ENCODE measurements at regions not wholly inside any gene's neighbourhood (a gene's known extent, or its start where the extent isn't known, plus 50 kb on each side); places are given as distances from the start of the nearest gene placed in this dataset.

DNA sequence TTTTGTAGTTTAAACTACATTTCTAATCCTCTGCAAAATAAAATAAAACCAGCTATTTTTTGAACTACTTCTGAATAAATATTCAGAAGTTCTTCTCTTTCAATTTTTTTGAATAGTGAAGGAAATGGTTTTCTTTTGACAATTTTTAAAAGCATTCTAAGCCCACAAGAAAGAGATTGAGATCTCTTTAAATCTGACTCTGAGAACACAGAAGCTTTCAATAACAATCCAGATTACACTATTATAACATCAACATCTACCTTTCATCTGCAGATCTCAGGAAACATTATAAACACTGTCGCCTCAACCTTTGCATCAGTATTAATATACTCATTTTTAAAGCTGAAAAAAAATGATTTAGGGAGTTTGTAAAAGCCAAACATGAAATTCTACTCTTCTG, 247.5 kb upstream of the PREP start:
- peaks cover 61% of the 10 kb centered on the region for H3K4me1 Mint-ChIP-seq (ENCODE audit: low read depth)
- no peaks in the 10 kb centered on the region for H3K9me3 Mint-ChIP-seq (ENCODE audit: insufficient read depth)
- CTCF ChIA-PET, result interaction anchor here (1.4 kb wide), 1 partner anchor 14 kb away, joined by 3 read pairs; no protein-coding TSS in a partner anchor
- POLR2A ChIA-PET, result interaction anchor here (0.6 kb wide), 1 partner anchor 29 kb away, joined by 3 read pairs; no protein-coding TSS in a partner anchor
- H3K27me3 Mint-ChIP-seq (ENCODE audit: low read depth), result peaks cover 3% of the 10 kb centered on the region
- H3K36me3 Mint-ChIP-seq (ENCODE audit: low read depth), result peaks cover 18% of the 10 kb centered on the region
- ATAC-seq (no peak), DNase-seq (no peak)
- H3K27ac Mint-ChIP-seq, result peak overlapping the region; percentile 26
- no peak overlapping the region for H3K4me3 Mint-ChIP-seq

DNA sequence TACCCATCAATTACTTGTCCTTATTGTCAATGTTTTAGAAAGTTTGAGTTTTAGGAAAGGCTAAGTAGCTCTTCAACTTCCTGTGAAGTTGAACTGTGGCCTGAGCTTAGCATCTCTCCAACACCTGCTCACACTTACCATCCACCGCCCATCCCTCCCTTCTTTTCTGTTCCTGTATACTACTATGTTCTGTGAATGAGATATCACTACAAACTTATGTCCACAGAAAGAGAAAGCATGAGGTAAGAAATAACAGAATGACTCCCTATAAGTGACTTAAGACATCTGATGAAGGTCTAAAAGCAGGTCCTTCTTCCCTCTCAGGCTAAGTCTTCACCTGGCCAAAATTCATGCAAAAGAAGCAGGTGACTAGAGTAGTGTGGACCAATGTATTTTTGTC, 246.3 kb upstream of the PREP start:
- ChIA-PET CTCF (interaction anchor here (0.6 to 1.2 kb wide), 3 partner anchors 14 to 217 kb away, joined by 3 to 5 read pairs (median 3); no protein-coding TSS in a partner anchor), POLR2A (interaction anchor here (1.5 to 1.8 kb wide), 2 partner anchors 29 to 437 kb away, joined by 3 to 6 read pairs; partner anchors contain the start of gene PRDM1)
- no peaks in the 10 kb centered on the region for H3K9me3 Mint-ChIP-seq (ENCODE audit: insufficient read depth)
- peaks cover 19% of the 10 kb centered on the region for H3K36me3 Mint-ChIP-seq (ENCODE audit: low read depth)
- H3K4me1 Mint-ChIP-seq (ENCODE audit: low read depth), result peaks cover 73% of the 10 kb centered on the region
- ATAC-seq (no peak), DNase-seq (no peak)
- H3K27me3 Mint-ChIP-seq (ENCODE audit: low read depth), result peaks cover 3% of the 10 kb centered on the region
- H3K27ac Mint-ChIP-seq, result peak overlapping the region; percentile 78
- no peak overlapping the region for H3K4me3 Mint-ChIP-seq

DNA sequence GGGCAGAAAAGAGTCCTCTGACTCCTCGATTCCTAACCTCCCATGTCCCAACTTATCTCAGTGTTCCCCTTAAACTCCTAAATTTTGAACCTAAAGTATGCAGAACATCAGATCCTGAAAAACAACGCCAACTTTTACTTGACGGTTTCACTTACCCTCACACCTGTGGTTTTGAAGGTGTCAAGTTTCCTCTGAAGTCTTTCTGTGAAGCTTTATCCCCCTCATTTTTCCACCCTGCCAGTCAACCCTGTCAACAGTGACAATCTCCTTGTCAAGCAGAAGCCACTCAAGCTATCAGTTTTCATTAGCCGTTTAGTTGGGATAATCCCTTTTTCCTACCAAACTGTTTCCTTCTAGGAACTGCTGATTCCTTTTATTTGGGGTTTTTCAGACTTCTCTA, 245.4 kb upstream of the PREP start:
- H3K4me1 Mint-ChIP-seq (ENCODE audit: low read depth), result peaks cover 82% of the 10 kb centered on the region
- no peaks in the 10 kb centered on the region for H3K9me3 Mint-ChIP-seq (ENCODE audit: insufficient read depth)
- H3K27ac Mint-ChIP-seq, result peak overlapping the region; percentile 83
- H3K4me3 Mint-ChIP-seq, result peak overlapping the region; percentile 8
- ChIA-PET POLR2A (interaction anchor here (1.5 to 2.9 kb wide), 3 partner anchors 28 to 438 kb away, joined by 3 to 8 read pairs (median 6); partner anchors contain the start of gene PRDM1), CTCF (interaction anchor here (1.1 to 1.2 kb wide), 3 partner anchors 13 to 216 kb away, joined by 3 to 5 read pairs (median 3); no protein-coding TSS in a partner anchor)
- peaks cover 19% of the 10 kb centered on the region for H3K36me3 Mint-ChIP-seq (ENCODE audit: low read depth)
- ATAC-seq (no peak), DNase-seq (peak; percentile 34)
- peaks cover 3% of the 10 kb centered on the region for H3K27me3 Mint-ChIP-seq (ENCODE audit: low read depth)

DNA sequence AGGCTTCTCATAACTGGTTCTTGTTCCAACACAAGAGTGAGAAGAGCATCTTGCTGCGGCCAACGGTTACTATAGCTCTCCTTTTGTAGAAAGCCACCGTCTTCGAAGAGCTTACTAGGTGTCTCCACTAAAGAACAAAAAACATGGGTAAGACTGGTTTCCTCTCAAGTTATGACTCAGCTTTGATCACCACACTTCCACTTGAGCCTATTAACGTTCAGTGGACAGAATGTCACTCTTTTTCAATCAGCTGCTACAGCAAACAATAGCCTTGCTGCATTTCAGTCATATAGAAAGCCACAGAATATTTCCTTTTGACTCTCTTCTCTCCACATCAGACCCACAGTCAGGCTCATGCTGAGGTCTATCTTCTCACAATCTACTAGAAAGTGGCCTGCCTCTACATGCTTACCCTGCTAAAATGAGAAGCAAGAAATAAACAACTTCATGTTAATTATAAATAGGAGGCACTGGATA, 243.5 kb upstream of the PREP start:
- DNase-seq (peak; percentile 78), ATAC-seq (peak; percentile 88)
- ChIA-PET CTCF (interaction anchor here (0.7 to 1.4 kb wide), 6 partner anchors 47 to 577 kb away, joined by 3 to 5 read pairs (median 3); no protein-coding TSS in a partner anchor), POLR2A (interaction anchor here (1.1 to 2.9 kb wide), 7 partner anchors 13 to 346 kb away, joined by 3 to 8 read pairs (median 4); no protein-coding TSS in a partner anchor)
- Mint-ChIP-seq H3K9me3 (ENCODE audit: insufficient read depth) (peaks cover 9% of the 10 kb centered on the region), H3K36me3 (ENCODE audit: low read depth) (peaks cover 24% of the 10 kb centered on the region), H3K27me3 (ENCODE audit: low read depth) (no peaks in the 10 kb centered on the region), H3K4me3 (peak overlapping the region; percentile 26), H3K4me1 (ENCODE audit: low read depth) (peaks cover 86% of the 10 kb centered on the region), H3K27ac (peak overlapping the region; percentile 91)

DNA sequence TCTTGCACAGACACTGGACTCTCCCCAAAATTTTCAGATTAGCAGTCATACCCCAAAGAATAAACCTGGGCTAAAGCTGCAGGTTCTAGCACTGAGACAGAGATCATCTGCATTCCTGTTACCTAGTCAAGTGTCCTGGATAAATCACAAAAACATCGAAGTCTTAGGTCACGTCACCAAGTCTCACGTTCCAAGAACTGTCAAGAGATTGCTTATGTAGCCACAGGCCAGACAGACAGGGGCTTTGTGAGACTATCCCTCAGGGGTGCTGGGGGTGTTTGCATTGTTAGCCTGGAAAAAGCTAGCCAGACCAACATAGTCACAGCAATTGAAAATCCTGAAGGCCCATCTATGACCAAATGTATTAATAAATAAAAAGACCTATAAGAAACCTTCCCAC, 243.1 kb upstream of the PREP start:
- Mint-ChIP-seq H3K27ac (peak overlapping the region; percentile 91), H3K4me1 (ENCODE audit: low read depth) (peaks cover 86% of the 10 kb centered on the region), H3K36me3 (ENCODE audit: low read depth) (peaks cover 24% of the 10 kb centered on the region), H3K27me3 (ENCODE audit: low read depth) (no peaks in the 10 kb centered on the region), H3K9me3 (ENCODE audit: insufficient read depth) (peaks cover 9% of the 10 kb centered on the region), H3K4me3 (peak overlapping the region; percentile 23)
- CTCF ChIA-PET, result interaction anchor here (0.9 to 1.4 kb wide), 4 partner anchors 47 to 163 kb away, joined by 3 to 5 read pairs (median 3); no protein-coding TSS in a partner anchor
- POLR2A ChIA-PET, result interaction anchor here (1.1 to 2.9 kb wide), 6 partner anchors 12 to 346 kb away, joined by 4 to 8 read pairs (median 5); no protein-coding TSS in a partner anchor
- no peak for DNase-seq
- peak; percentile 40 for ATAC-seq

DNA sequence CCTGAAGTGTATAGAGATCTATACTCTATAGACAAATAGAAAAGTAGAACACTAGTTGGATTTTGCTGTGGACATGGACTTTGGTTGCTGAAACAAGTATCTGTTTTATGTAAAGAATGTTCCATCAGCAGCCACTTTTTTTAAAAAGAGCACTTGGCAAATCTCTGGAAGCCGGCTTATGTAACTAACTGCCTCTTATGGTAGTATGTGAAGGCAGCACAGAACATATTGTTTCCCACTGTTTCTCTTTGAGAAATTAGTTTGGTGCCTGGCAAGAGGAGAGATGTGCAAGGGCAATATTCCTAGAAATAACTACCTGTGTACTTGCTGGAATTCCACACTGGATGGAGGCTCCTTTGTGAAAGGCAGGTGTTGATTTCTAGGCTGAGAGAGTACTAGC, 242.3 kb upstream of the PREP start:
- ATAC-seq (no peak), DNase-seq (no peak)
- Mint-ChIP-seq H3K36me3 (ENCODE audit: low read depth) (peaks cover 24% of the 10 kb centered on the region), H3K27me3 (ENCODE audit: low read depth) (peaks cover 3% of the 10 kb centered on the region), H3K4me3 (no peak overlapping the region), H3K9me3 (ENCODE audit: insufficient read depth) (peaks cover 9% of the 10 kb centered on the region), H3K27ac (peak overlapping the region; percentile 91), H3K4me1 (ENCODE audit: low read depth) (peaks cover 79% of the 10 kb centered on the region)
- ChIA-PET POLR2A (interaction anchor here (1.5 to 1.6 kb wide), 2 partner anchors 12 to 25 kb away, joined by 4 to 6 read pairs; no protein-coding TSS in a partner anchor), CTCF (interaction anchor here (1.1 kb wide), 1 partner anchor 162 kb away, joined by 5 read pairs; no protein-coding TSS in a partner anchor)

DNA sequence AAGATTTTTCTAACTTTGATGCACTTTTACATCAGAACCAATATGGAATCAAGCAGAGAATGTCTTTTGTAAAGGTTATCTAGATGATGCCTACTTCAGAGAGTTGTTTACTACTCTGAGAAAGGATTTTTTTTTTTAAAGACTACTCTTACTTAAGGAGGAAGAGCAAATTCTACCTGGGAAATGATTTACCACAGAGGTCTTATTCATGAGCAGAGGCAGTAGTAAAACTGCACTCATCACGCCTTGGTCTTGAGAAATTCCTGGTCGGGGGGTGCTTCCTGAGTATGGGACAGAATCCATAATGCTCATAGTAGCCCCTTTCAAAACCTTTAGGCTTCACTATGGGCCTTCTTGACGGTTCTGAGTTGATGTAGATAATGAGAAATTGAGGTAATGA, 241.8 kb upstream of the PREP start:
- DNase-seq, result no peak
- peaks cover 78% of the 10 kb centered on the region for H3K4me1 Mint-ChIP-seq (ENCODE audit: low read depth)

DNA sequence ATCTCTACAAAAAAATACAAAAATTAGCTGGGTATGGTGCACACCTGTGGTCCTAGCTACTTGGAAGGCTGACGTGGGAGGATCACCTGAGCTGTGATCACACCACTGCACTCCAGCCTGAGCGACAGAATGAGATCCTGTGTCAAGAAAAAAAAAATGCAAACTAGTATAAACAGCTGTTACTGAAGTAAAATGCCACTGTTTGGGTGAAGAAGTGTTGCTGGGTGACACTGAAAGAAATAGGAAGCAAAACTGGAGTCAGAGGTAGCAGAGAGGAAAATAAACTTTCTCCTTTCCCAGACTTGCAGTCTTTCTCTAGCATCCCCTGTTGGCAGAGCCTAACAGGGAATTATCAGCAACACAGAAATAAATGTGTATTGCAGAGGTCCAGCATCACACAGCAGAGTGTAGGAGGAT, 241.2 kb upstream of the PREP start:
- H3K9me3 Mint-ChIP-seq (ENCODE audit: insufficient read depth), result peaks cover 9% of the 10 kb centered on the region
- H3K27ac Mint-ChIP-seq, result peak overlapping the region; percentile 91
- ChIA-PET CTCF (interaction anchor here (0.6 to 1.0 kb wide), 7 partner anchors 10 to 579 kb away, joined by 3 to 4 read pairs (median 3); no protein-coding TSS in a partner anchor), POLR2A (interaction anchor here (0.9 kb wide), 1 partner anchor 442 kb away, joined by 3 read pairs; the partner anchor contains the start of gene PRDM1)
- ATAC-seq (no peak), DNase-seq (no peak)
- H3K27me3 Mint-ChIP-seq (ENCODE audit: low read depth), result peaks cover 3% of the 10 kb centered on the region
- peaks cover 21% of the 10 kb centered on the region for H3K36me3 Mint-ChIP-seq (ENCODE audit: low read depth)
- H3K4me3 Mint-ChIP-seq, result no peak overlapping the region
- H3K4me1 Mint-ChIP-seq (ENCODE audit: low read depth), result peaks cover 72% of the 10 kb centered on the region

More for the DNA sequence above, 241.8 kb upstream of the PREP start:
- Mint-ChIP-seq H3K27me3 (ENCODE audit: low read depth) (peaks cover 3% of the 10 kb centered on the region), H3K4me3 (no peak overlapping the region), H3K9me3 (ENCODE audit: insufficient read depth) (peaks cover 9% of the 10 kb centered on the region), H3K36me3 (ENCODE audit: low read depth) (peaks cover 24% of the 10 kb centered on the region), H3K27ac (peak overlapping the region; percentile 91)
- POLR2A ChIA-PET, result interaction anchor here (0.9 kb wide), 1 partner anchor 441 kb away, joined by 3 read pairs; the partner anchor contains the start of gene PRDM1
- no peak for ATAC-seq
- CTCF ChIA-PET, result interaction anchor here (0.6 to 1.0 kb wide), 7 partner anchors 10 to 578 kb away, joined by 3 to 4 read pairs (median 3); no protein-coding TSS in a partner anchor

DNA sequence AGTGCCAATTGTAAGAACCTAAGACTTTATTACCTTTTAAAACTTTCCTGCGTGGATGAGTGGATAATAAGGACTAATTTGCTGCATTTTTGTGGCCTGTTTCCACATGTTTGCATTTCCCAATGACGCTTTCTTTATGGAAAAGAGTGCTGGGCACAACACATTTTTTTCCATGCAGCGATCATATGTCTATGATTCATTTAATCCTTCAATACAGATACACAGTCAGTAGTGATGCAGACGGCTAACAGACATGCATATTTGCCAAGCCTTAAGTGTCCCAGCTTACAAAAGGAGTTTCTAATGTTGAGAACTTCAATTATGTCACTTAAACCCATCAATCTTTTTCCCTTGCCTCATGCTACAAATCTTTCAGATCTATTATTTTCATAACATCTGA, 239.8 kb upstream of the PREP start:
- ChIA-PET POLR2A (no interaction called here), CTCF (interaction anchor here (1.1 kb wide), 1 partner anchor 145 kb away, joined by 3 read pairs; no protein-coding TSS in a partner anchor)
- DNase-seq (no peak), ATAC-seq (no peak)
- Mint-ChIP-seq H3K27ac (no peak overlapping the region), H3K4me1 (ENCODE audit: low read depth) (peaks cover 58% of the 10 kb centered on the region), H3K27me3 (ENCODE audit: low read depth) (peaks cover 7% of the 10 kb centered on the region), H3K9me3 (ENCODE audit: insufficient read depth) (peaks cover 9% of the 10 kb centered on the region), H3K4me3 (no peak overlapping the region), H3K36me3 (ENCODE audit: low read depth) (peaks cover 19% of the 10 kb centered on the region)

DNA sequence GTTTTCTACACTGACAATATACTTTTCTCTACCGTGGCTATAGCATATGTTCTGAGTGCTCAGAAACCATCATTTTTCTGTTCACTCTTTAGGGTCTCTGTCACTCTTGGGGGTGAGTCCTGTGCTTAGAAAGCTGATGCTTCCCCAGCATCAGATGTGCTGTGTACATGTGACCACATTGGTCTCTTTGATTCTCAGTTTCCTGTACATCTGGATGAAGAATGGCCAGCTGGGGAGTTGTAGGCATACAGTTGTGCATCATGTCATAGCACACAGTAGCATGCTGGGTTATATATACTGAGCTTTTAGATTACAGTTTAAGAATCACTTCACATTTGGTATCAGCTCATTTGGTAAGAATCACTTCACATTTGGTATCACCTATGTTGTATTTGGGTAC, 238.6 kb upstream of the PREP start:
- H3K4me1 Mint-ChIP-seq (ENCODE audit: low read depth), result peaks cover 50% of the 10 kb centered on the region
- H3K27ac Mint-ChIP-seq, result no peak overlapping the region
- no peak overlapping the region for H3K4me3 Mint-ChIP-seq
- ChIA-PET POLR2A (interaction anchor here (1.3 kb wide), 1 partner anchor 457 kb away, joined by 3 read pairs; no protein-coding TSS in a partner anchor), CTCF (no interaction called here)
- H3K27me3 Mint-ChIP-seq (ENCODE audit: low read depth), result peaks cover 7% of the 10 kb centered on the region
- peaks cover 9% of the 10 kb centered on the region for H3K9me3 Mint-ChIP-seq (ENCODE audit: insufficient read depth)
- no peak for ATAC-seq
- peaks cover 16% of the 10 kb centered on the region for H3K36me3 Mint-ChIP-seq (ENCODE audit: low read depth)
- no peak for DNase-seq

DNA sequence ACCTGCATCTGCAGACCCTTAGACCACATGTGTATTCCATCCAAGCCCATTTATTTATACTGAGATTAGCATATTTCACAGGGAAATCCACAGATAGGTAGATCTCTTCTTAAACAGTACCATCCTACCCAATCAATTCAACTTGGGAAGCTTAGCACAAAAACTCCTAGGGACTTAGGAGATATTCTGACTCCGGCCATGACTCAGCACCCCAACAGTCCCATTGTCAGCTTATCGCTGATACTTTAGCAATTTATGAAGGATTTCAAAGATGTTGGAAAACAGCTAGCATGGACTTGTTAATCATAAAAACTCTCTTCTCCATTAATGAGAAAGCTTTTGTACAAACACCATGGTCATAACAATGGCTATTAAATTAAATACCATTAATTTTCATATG, 236.2 kb upstream of the PREP start:
- peaks cover 26% of the 10 kb centered on the region for H3K4me1 Mint-ChIP-seq (ENCODE audit: low read depth)
- H3K27me3 Mint-ChIP-seq (ENCODE audit: low read depth), result peaks cover 10% of the 10 kb centered on the region
- H3K9me3 Mint-ChIP-seq (ENCODE audit: insufficient read depth), result peaks cover 9% of the 10 kb centered on the region
- H3K36me3 Mint-ChIP-seq (ENCODE audit: low read depth), result peaks cover 11% of the 10 kb centered on the region
- ATAC-seq (no peak), DNase-seq (no peak)
- CTCF ChIA-PET, result no interaction called here
- H3K4me3 Mint-ChIP-seq, result no peak overlapping the region
- H3K27ac Mint-ChIP-seq, result no peak overlapping the region
- POLR2A ChIA-PET, result interaction anchor here (0.5 kb wide), 1 partner anchor 49 kb away, joined by 3 read pairs; no protein-coding TSS in a partner anchor

DNA sequence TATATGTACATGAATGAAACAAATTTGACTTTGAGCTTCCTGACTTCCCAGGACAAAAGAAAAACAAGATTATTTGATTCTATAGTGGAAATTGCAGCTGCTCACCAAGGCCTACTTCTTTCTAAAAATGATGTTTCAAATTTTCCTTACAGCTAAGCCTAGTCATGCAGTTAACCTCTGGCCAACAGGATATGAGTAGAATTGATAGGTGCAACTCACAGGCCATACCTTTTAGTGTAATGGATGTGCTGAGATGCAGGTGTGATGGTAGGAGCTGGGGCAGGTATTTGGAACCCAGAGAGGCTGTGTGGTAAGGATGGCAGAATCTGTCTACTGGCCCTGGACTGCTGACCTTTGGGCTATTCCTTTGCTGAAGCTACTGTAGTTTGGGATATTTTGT, 230.9 kb upstream of the PREP start:
- ChIA-PET POLR2A (interaction anchor here (1.1 kb wide), 1 partner anchor 12 kb away, joined by 4 read pairs; no protein-coding TSS in a partner anchor), CTCF (no interaction called here)
- no peak overlapping the region for H3K4me3 Mint-ChIP-seq
- H3K36me3 Mint-ChIP-seq (ENCODE audit: low read depth), result peaks cover 5% of the 10 kb centered on the region
- DNase-seq (no peak), ATAC-seq (no peak)
- H3K27ac Mint-ChIP-seq, result no peak overlapping the region
- H3K27me3 Mint-ChIP-seq (ENCODE audit: low read depth), result peaks cover 18% of the 10 kb centered on the region
- H3K9me3 Mint-ChIP-seq (ENCODE audit: insufficient read depth), result peaks cover 4% of the 10 kb centered on the region
- H3K4me1 Mint-ChIP-seq (ENCODE audit: low read depth), result peaks cover 2% of the 10 kb centered on the region

Measured in activated CD8-positive, alpha-beta T cell treated with anti-CD3 and anti-CD28 coated beads, Interleukin-2, amount 10 ng/mL, durations not matched to agents 7 days and 5 days (primary cell).